ENCODE measurements at regions not wholly inside any gene's neighbourhood (a gene's known extent, or its start where the extent isn't known, plus 50 kb on each side); places are given as distances from the start of the nearest gene placed in this dataset.

GRCh38 chr2:8536686-8537561, 144.9 kb upstream of the ID2 start:
- peak overlapping the region; percentile 2 for H2AFZ ChIP-seq (ENCODE audit: insufficient read depth, low read depth, low read length, poor library complexity, severe bottlenecking)
- H3K9ac ChIP-seq (ENCODE audit: insufficient read depth, low read length, poor library complexity, severe bottlenecking), result no peak overlapping the region
- no peaks in the 10 kb centered on the region for H4K20me1 ChIP-seq (ENCODE audit: insufficient read depth, low read length)
- Mint-ChIP-seq H3K4me3 (no peak overlapping the region), H3K36me3 (peaks cover 3 to 5% of the 10 kb centered on the region in 2 donors), H3K4me1 (peaks cover 84% of the 10 kb centered on the region), H3K27ac (peak overlapping the region; percentile 94 to 98 (median 98)), H3K27me3 (ENCODE audit: low read depth in 3 of 3) (peaks cover 0 to 1% (median 0%) of the 10 kb centered on the region in 3 donors), H3K9me3 (peaks cover 0 to 5% (median 3%) of the 10 kb centered on the region in 7 donors)
- H3K36me3 ChIP-seq (replicated peaks in 1 of 2; ENCODE audit: control insufficient read depth in 1 of 2, insufficient read depth in 2 of 2, low read length in 2 of 2), result peaks cover 0 to under 1% of the 10 kb centered on the region in 2 donors
- intact Hi-C loops (cut with micrococcal nuclease), result loop anchor here in 1 of 2 donors (5.0 kb wide), 1 partner anchor 40 kb away; no protein-coding TSS in a partner anchor
- H3K4me2 ChIP-seq (replicated peaks; ENCODE audit: extremely low read depth, low read length, poor library complexity, severe bottlenecking), result no peak overlapping the region
- H3K79me2 ChIP-seq (ENCODE audit: insufficient read depth, low read length), result no peaks in the 10 kb centered on the region
- H3K27me3 ChIP-seq (ENCODE audit: control insufficient read depth in 2 of 2, insufficient read depth in 2 of 2, low read length in 2 of 2), result no peaks in the 10 kb centered on the region
- DNase-seq, result no peak
- peaks cover 2 to 3% of the 10 kb centered on the region in 2 donors for H3K9me3 ChIP-seq (replicated peaks in 1 of 2; ENCODE audit: control insufficient read depth in 1 of 2, insufficient read depth in 1 of 2, low read length in 2 of 2)
- peaks cover 81 to 88% of the 10 kb centered on the region in 2 donors for H3K4me1 ChIP-seq (ENCODE audit: control insufficient read depth in 1 of 2, insufficient read depth in 2 of 2, low read length in 2 of 2)
- H3K27ac ChIP-seq (ENCODE audit: low read depth in 1 of 2, low read length in 2 of 2), result peak overlapping the region in 1 of 2 donors; percentile 94
- H3K4me3 ChIP-seq (replicated peaks in 1 of 3; ENCODE audit: low read depth in 2 of 3, low read length in 3 of 3), result no peak overlapping the region
- no peak for TF ChIP-seq CTCF (IDR thresholded peaks at IDR 0.05)
- 89% methylated on average over 12 of the region's 16 CpGs for WGBS (ENCODE audit: insufficient coverage)

DNA sequence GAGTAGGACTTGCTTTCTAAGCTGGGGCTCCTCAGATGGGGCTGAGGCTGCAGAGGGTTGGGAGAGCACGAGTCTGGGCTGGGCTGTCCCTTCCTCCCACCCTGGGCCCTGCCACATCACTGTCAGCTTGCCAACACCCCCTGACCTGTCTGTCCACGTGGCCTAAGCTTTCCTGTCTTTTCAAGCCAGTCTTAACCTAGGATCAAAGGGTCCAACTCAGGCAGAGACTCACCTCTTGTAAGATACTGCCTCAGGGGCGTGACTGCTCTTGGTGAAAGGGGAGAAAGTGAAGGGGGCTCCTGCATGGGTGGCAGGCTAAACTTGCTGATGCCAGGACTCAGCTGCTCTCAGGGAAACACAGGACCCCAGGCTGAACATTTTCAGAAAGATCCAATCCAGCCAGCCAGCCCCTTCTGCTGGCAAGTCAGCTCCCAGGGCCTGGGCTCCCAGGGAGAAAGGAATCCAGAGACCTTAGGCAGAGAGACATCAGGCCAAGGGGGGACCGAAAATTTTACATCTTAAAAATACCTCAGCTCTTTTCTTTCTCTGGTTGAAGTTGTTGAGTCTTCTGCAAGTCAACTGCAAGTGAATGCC, 144.2 kb upstream of the ID2 start:
- peak overlapping the region in 1 of 2 donors; percentile 94 for H3K27ac ChIP-seq (ENCODE audit: low read depth in 1 of 2, low read length in 2 of 2)

More for the DNA sequence above, 144.2 kb upstream of the ID2 start:
- peak overlapping the region in 6 of 7 donors; percentile 8 to 89 (median 79) for H3K27ac Mint-ChIP-seq
- H3K36me3 ChIP-seq (replicated peaks in 1 of 2; ENCODE audit: control insufficient read depth in 1 of 2, insufficient read depth in 2 of 2, low read length in 2 of 2), result no peaks in the 10 kb centered on the region
- H3K9me3 Mint-ChIP-seq, result peaks cover 0 to 2% (median 0%) of the 10 kb centered on the region in 7 donors
- no peak for TF ChIP-seq CTCF (IDR thresholded peaks at IDR 0.05)
- peak overlapping the region; percentile 2 for H2AFZ ChIP-seq (ENCODE audit: insufficient read depth, low read depth, low read length, poor library complexity, severe bottlenecking)
- H3K4me1 Mint-ChIP-seq, result peaks cover 89% of the 10 kb centered on the region
- H3K27me3 ChIP-seq (ENCODE audit: control insufficient read depth in 2 of 2, insufficient read depth in 2 of 2, low read length in 2 of 2), result no peaks in the 10 kb centered on the region
- peaks cover 0 to 2% (median 1%) of the 10 kb centered on the region in 3 donors for H3K27me3 Mint-ChIP-seq (ENCODE audit: low read depth in 3 of 3)
- intact Hi-C loops (cut with micrococcal nuclease), result loop anchor here in 1 of 2 donors (5.0 kb wide), 1 partner anchor 40 kb away; no protein-coding TSS in a partner anchor
- H3K79me2 ChIP-seq (ENCODE audit: insufficient read depth, low read length), result no peaks in the 10 kb centered on the region
- no peak overlapping the region for H3K9ac ChIP-seq (ENCODE audit: insufficient read depth, low read length, poor library complexity, severe bottlenecking)
- no peak overlapping the region for H3K4me3 Mint-ChIP-seq
- H3K4me2 ChIP-seq (replicated peaks; ENCODE audit: extremely low read depth, low read length, poor library complexity, severe bottlenecking), result no peak overlapping the region
- H3K36me3 Mint-ChIP-seq, result peaks cover 5 to 7% of the 10 kb centered on the region in 2 donors
- DNase-seq, result no peak
- WGBS (ENCODE audit: insufficient coverage), result 74% methylated on average over 3 of the region's 4 CpGs
- peak overlapping the region in 1 of 3 experiments; percentile 17 for H3K4me3 ChIP-seq (replicated peaks in 1 of 3; ENCODE audit: low read depth in 2 of 3, low read length in 3 of 3)
- no peaks in the 10 kb centered on the region for H4K20me1 ChIP-seq (ENCODE audit: insufficient read depth, low read length)
- H3K9me3 ChIP-seq (replicated peaks in 1 of 2; ENCODE audit: control insufficient read depth in 1 of 2, insufficient read depth in 1 of 2, low read length in 2 of 2), result no peaks in the 10 kb centered on the region
- H3K4me1 ChIP-seq (ENCODE audit: control insufficient read depth in 1 of 2, insufficient read depth in 2 of 2, low read length in 2 of 2), result peaks cover 88 to 95% of the 10 kb centered on the region in 2 donors

Data from CD14-positive monocyte (primary cell).